ENCODE measurements at regions not wholly inside any gene's neighbourhood (a gene's known extent, or its start where the extent isn't known, plus 50 kb on each side); places are given as distances from the start of the nearest gene placed in this dataset.

GRCh38 chr14:94682061-94682516 is 69.9 kb downstream of the SERPINA3 start:
- DNase-seq, result no peak

GRCh38 chr14:94681300-94682060 is 69.3 kb downstream of the SERPINA3 start:
- no peak for DNase-seq

GRCh38 chr14:94680862-94681288 is 68.7 kb downstream of the SERPINA3 start:
- no peak for DNase-seq

GRCh38 chr14:94679937-94680861 is 68.0 kb downstream of the SERPINA3 start:
- DNase-seq, result no peak

- DNase-seq, result no peak
Observed at GRCh38 chr14:94679106-94679810, 67.1 kb downstream of the SERPINA3 start.

- no peak for DNase-seq
Observed at GRCh38 chr14:94677747-94678146, 65.6 kb downstream of the SERPINA3 start.

- no peak for DNase-seq
Observed at GRCh38 chr14:94677213-94677612, 65.0 kb downstream of the SERPINA3 start.

- DNase-seq, result no peak
Observed at GRCh38 chr14:94676495-94677185, 64.4 kb downstream of the SERPINA3 start.

- DNase-seq, result no peak
Observed at GRCh38 chr14:94675036-94675435, 62.8 kb downstream of the SERPINA3 start.

- no peak for DNase-seq
Observed at GRCh38 chr14:94673781-94674231, 61.6 kb downstream of the SERPINA3 start.

All from CD4-positive, alpha-beta T cell treated with Interleukin-17A for 1 hour (primary cell).